Putamen (tissue), 1 donor: ENCODE measurements at regions not wholly inside any gene's neighbourhood (a gene's known extent, or its start where the extent isn't known, plus 50 kb on each side); places are given as distances from the start of the nearest gene placed in this dataset.

ENCODE experiments used
- DNase-seq: peaks from one replicate; pipeline ENCODE4 v3.0.0-alpha.2; 2016; ENCODE audit warnings: low spot score

- DNase-seq, result no peak
Measured at GRCh38 chr12:131603939-131604795, 106.7 kb upstream of the SFSWAP start.

GRCh38 chr12:131604859-131605258 is 106.0 kb upstream of the SFSWAP start:
- no peak for DNase-seq

- DNase-seq, result no peak
Measured at GRCh38 chr12:131605304-131605829, 105.5 kb upstream of the SFSWAP start.

- no peak for DNase-seq
Measured at GRCh38 chr12:131606218-131606901, 104.5 kb upstream of the SFSWAP start.

- no peak for DNase-seq
Measured at GRCh38 chr12:131607658-131608447, 103.0 kb upstream of the SFSWAP start.

GRCh38 chr12:131608740-131609690 is 101.9 kb upstream of the SFSWAP start:
- DNase-seq, result peak; percentile 72

- DNase-seq, result no peak
Measured at GRCh38 chr12:131609762-131610161, 101.1 kb upstream of the SFSWAP start.

GRCh38 chr12:131610181-131610580 is 100.7 kb upstream of the SFSWAP start:
- DNase-seq, result no peak

- DNase-seq, result no peak
Measured at GRCh38 chr12:131610891-131611290, 100.0 kb upstream of the SFSWAP start.

- DNase-seq, result no peak
Measured at GRCh38 chr12:131611416-131612091, 99.3 kb upstream of the SFSWAP start.

- no peak for DNase-seq
Measured at GRCh38 chr12:131612092-131612755, 98.7 kb upstream of the SFSWAP start.

- no peak for DNase-seq
Measured at GRCh38 chr12:131613186-131613585, 97.7 kb upstream of the SFSWAP start.

- DNase-seq, result no peak
Measured at GRCh38 chr12:131613678-131614077, 97.2 kb upstream of the SFSWAP start.

- DNase-seq, result no peak
Measured at GRCh38 chr12:131615326-131616042, 95.4 kb upstream of the SFSWAP start.

- DNase-seq, result no peak
Measured at GRCh38 chr12:131616043-131616700, 94.7 kb upstream of the SFSWAP start.

- DNase-seq, result no peak
Measured at GRCh38 chr12:131616738-131617137, 94.2 kb upstream of the SFSWAP start.

- DNase-seq, result no peak
Measured at GRCh38 chr12:131617179-131617578, 93.7 kb upstream of the SFSWAP start.

GRCh38 chr12:131617596-131618302 is 93.1 kb upstream of the SFSWAP start:
- no peak for DNase-seq
